Thyroid gland (tissue), 4 donors: ENCODE measurements at regions not wholly inside any gene's neighbourhood (a gene's known extent, or its start where the extent isn't known, plus 50 kb on each side); places are given as distances from the start of the nearest gene placed in this dataset.

Experiments used
- POLR2A ChIP-seq, 2 donors: fragments of 450-650 bp; IDR thresholded peaks; one replicate each; pipeline ENCODE4 v1.6.1; 2017; ENCODE audit warnings: antibody characterized with exemption in 2 of 2, mild to moderate bottlenecking in 2 of 2, moderate library complexity in 1 of 2
- TF ChIP-seq, protein P1 (sequence below), 6 experiments: fragments of 200-600 bp in 3 of 6; fragments of 450-650 bp in 3 of 6; sonication (generic) in 3 of 6; IDR thresholded peaks; one replicate each; pipeline ENCODE4 v1.5.1; 2016 to 2019; ENCODE audit warnings: antibody characterized with exemption in 6 of 6, mild to moderate bottlenecking in 2 of 6, inconsistent platforms in 1 of 6, moderate library complexity in 1 of 6

DNA sequence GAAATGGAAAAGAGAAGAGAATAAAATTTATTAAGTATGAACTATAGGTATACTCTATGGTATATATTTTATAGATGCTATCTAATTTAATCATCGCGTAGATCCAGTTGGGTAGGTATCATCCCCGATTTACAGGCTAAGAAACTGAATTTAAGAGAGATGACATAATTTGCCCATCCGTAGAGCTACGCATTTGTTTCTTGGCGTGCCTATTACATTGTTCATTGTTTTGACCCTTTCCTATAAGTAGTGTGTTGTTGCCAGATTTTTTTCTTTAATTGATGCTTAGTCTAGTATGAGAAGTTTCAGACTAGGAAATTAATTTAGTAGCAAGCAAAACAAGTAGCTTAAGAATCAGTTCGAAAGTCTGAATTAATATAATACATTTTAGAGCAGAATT is 205.7 kb upstream of the NPSR1 start:
- TF ChIP-seq POLR2A (IDR thresholded peaks at IDR 0.05): no peak
- TF ChIP-seq, protein P1, sequence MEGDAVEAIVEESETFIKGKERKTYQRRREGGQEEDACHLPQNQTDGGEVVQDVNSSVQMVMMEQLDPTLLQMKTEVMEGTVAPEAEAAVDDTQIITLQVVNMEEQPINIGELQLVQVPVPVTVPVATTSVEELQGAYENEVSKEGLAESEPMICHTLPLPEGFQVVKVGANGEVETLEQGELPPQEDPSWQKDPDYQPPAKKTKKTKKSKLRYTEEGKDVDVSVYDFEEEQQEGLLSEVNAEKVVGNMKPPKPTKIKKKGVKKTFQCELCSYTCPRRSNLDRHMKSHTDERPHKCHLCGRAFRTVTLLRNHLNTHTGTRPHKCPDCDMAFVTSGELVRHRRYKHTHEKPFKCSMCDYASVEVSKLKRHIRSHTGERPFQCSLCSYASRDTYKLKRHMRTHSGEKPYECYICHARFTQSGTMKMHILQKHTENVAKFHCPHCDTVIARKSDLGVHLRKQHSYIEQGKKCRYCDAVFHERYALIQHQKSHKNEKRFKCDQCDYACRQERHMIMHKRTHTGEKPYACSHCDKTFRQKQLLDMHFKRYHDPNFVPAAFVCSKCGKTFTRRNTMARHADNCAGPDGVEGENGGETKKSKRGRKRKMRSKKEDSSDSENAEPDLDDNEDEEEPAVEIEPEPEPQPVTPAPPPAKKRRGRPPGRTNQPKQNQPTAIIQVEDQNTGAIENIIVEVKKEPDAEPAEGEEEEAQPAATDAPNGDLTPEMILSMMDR (IDR thresholded peaks at IDR 0.05): no peak
